Keratinocyte (primary cell): ENCODE measurements at regions not wholly inside any gene's neighbourhood (a gene's known extent, or its start where the extent isn't known, plus 50 kb on each side); places are given as distances from the start of the nearest gene placed in this dataset.

Experiments
- DNase-seq: peaks from one replicate; pipeline ENCODE4 v3.0.0-alpha.2; 2011; ENCODE audit warnings: low read depth, missing footprints, low spot score
- FAIRE-seq: peaks from 2 replicates; lab custom pipeline; 2011; peaks lifted over from hg19 to GRCh38; lab: Jason Lieb, UNC
- H2AFZ ChIP-seq: 2 replicates; pipeline ENCODE4 v1.6.0; 2012; ENCODE audit warnings: low read length, control low read depth, inconsistent platforms; ENCODE audit not compliant: control insufficient read depth
- H3K27ac ChIP-seq: 2 replicates; pipeline ENCODE4 v1.5.1; 2011; ENCODE audit warnings: low read length; ENCODE audit not compliant: control insufficient read depth, insufficient read depth
- H3K27me3 ChIP-seq: 3 replicates; pipeline ENCODE4 v1.6.0; 2011; ENCODE audit warnings: low read length; ENCODE audit not compliant: control insufficient read depth, insufficient read depth; ENCODE audit errors: extremely low read depth
- H3K36me3 ChIP-seq, 2 experiments: 2 replicates in 1 of 2; 3 replicates in 1 of 2; pipeline ENCODE4 v1.5.1; 2011; ENCODE audit warnings: low read length in 2 of 2, mild to moderate bottlenecking in 1 of 2; ENCODE audit not compliant: control insufficient read depth in 2 of 2, insufficient read depth in 2 of 2; ENCODE audit errors: extremely low read depth in 1 of 2
- H3K4me1 ChIP-seq: 3 replicates; pipeline ENCODE4 v1.5.1; 2011; ENCODE audit warnings: low read length; ENCODE audit not compliant: control insufficient read depth, insufficient read depth; ENCODE audit errors: extremely low read depth
- H3K4me2 ChIP-seq: 3 replicates; pipeline ENCODE4 v1.6.0; 2011; ENCODE audit warnings: low read depth, low read length; ENCODE audit not compliant: control insufficient read depth, insufficient read depth; ENCODE audit errors: extremely low read depth
- H3K4me3 ChIP-seq, 3 experiments: fragments of 200-600 bp in 1 of 3; sonication (generic) in 1 of 3; 2 replicates in 2 of 3; 3 replicates in 1 of 3; pipeline ENCODE4 v1.5.1; 2011 to 2016; ENCODE audit warnings: low read length in 3 of 3, mild to moderate bottlenecking in 3 of 3, control low read depth in 2 of 3, inconsistent platforms in 1 of 3, low read depth in 1 of 3, mixed read lengths in 1 of 3, mixed run types in 1 of 3, moderate library complexity in 1 of 3; ENCODE audit not compliant: control insufficient read depth in 2 of 3, insufficient read depth in 2 of 3; ENCODE audit errors: extremely low read depth in 1 of 3
- H3K79me2 ChIP-seq: 2 replicates; pipeline ENCODE4 v1.6.0; 2012; ENCODE audit warnings: low read length; ENCODE audit not compliant: control insufficient read depth, insufficient read depth
- H3K9ac ChIP-seq: 3 replicates; pipeline ENCODE4 v1.6.0; 2011; ENCODE audit warnings: low read length; ENCODE audit not compliant: control insufficient read depth, insufficient read depth; ENCODE audit errors: extremely low read depth
- H3K9me1 ChIP-seq: 3 replicates; pipeline ENCODE4 v1.6.0; 2011; ENCODE audit warnings: low read length; ENCODE audit not compliant: control insufficient read depth, insufficient read depth; ENCODE audit errors: extremely low read depth
- H3K9me3 ChIP-seq: 2 replicates; pipeline ENCODE4 v1.5.1; 2012; ENCODE audit warnings: low read depth, low read length; ENCODE audit not compliant: control insufficient read depth
- H4K20me1 ChIP-seq: 3 replicates; pipeline ENCODE4 v1.6.0; 2011; ENCODE audit warnings: low read length; ENCODE audit not compliant: control insufficient read depth, insufficient read depth; ENCODE audit errors: extremely low read depth
- CTCF ChIP-seq, 3 experiments: IDR thresholded peaks in 1 of 3; conservative IDR thresholded peaks in 1 of 3; optimal IDR thresholded peaks in 1 of 3; 2 replicates in 2 of 3; 3 replicates in 1 of 3; pipeline versions ENCODE3 to v1.5.1; 2011; ENCODE audit warnings: low read length in 3 of 3, mild to moderate bottlenecking in 3 of 3, moderate library complexity in 2 of 3, control low read depth in 1 of 3, inconsistent platforms in 1 of 3; ENCODE audit not compliant: insufficient read depth in 2 of 3; ENCODE audit errors: extremely low read depth in 1 of 3
- EZH2 ChIP-seq: IDR thresholded peaks from one replicate; pipeline ENCODE4 v1.6.1; 2012; ENCODE audit warnings: inconsistent platforms, mild to moderate bottlenecking, low read length, moderate library complexity
- dilution Hi-C: fragments of 300-500 bp; cut with MboI; formaldehyde crosslinking; loops from one replicate; pipeline ENCODE4 v1.7.0; 2020; ENCODE audit warnings: low sequenced_read_pairs; ENCODE audit not compliant: extremely low pct_ligation_motif_present

- Histone ChIP-seq H3K4me3 (no peak overlapping the region), H3K27ac (no peak overlapping the region), H4K20me1 (no peaks in the 10 kb centered on the region), H3K4me1 (no peaks in the 10 kb centered on the region), H3K4me2 (no peak overlapping the region), H3K9me3 (no peaks in the 10 kb centered on the region), H3K27me3 (no peaks in the 10 kb centered on the region), H3K9me1 (no peaks in the 10 kb centered on the region), H2AFZ (no peak overlapping the region), H3K36me3 (no peaks in the 10 kb centered on the region), H3K9ac (no peak overlapping the region), H3K79me2 (no peaks in the 10 kb centered on the region)
- dilution Hi-C loops, result no loop called here
- FAIRE-seq, result no peak
- DNase-seq, result no peak
- TF ChIP-seq EZH2, result no peak
- TF ChIP-seq CTCF (optimal IDR thresholded peaks at IDR 0.05 in 1 of 3, IDR thresholded peaks at IDR 0.05 in 1 of 3, conservative IDR thresholded peaks at IDR 0.05 in 1 of 3; ENCODE audit: extremely low read depth in 1 of 3, insufficient read depth in 2 of 3, low read length in 3 of 3), result no peak
Observed at GRCh38 chr20:39668038-39668437, 705.9 kb downstream of the DHX35 start.

GRCh38 chr20:39661833-39662232, 699.7 kb downstream of the DHX35 start:
- H3K9me1 ChIP-seq, result no peaks in the 10 kb centered on the region
- H3K27ac ChIP-seq, result no peak overlapping the region
- no peak for FAIRE-seq
- no peaks in the 10 kb centered on the region for H3K27me3 ChIP-seq
- H3K4me2 ChIP-seq, result no peak overlapping the region
- H3K79me2 ChIP-seq, result no peaks in the 10 kb centered on the region
- no peak for DNase-seq
- no peak overlapping the region for H3K9ac ChIP-seq
- H3K4me1 ChIP-seq, result peaks cover 10% of the 10 kb centered on the region
- H4K20me1 ChIP-seq, result no peaks in the 10 kb centered on the region
- no peaks in the 10 kb centered on the region for H3K36me3 ChIP-seq
- H3K4me3 ChIP-seq, result no peak overlapping the region
- dilution Hi-C loops, result no loop called here
- no peak for TF ChIP-seq CTCF (optimal IDR thresholded peaks at IDR 0.05 in 1 of 3, IDR thresholded peaks at IDR 0.05 in 1 of 3, conservative IDR thresholded peaks at IDR 0.05 in 1 of 3; ENCODE audit: extremely low read depth in 1 of 3, insufficient read depth in 2 of 3, low read length in 3 of 3)
- no peak for TF ChIP-seq EZH2
- H3K9me3 ChIP-seq, result no peaks in the 10 kb centered on the region
- no peak overlapping the region for H2AFZ ChIP-seq
